CD14-positive monocyte (primary cell): ENCODE measurements at regions not wholly inside any gene's neighbourhood (a gene's known extent, or its start where the extent isn't known, plus 50 kb on each side); places are given as distances from the start of the nearest gene placed in this dataset.

Experiments used
- DNase-seq, 3 donors: peaks; one replicate each; pipeline ENCODE4 v3.0.0-alpha.2; 2011 to 2022
- H2AFZ ChIP-seq: 2 replicates; pipeline ENCODE4 v1.6.0; 2012; ENCODE audit warnings: mild to moderate bottlenecking, low read depth, low read length, inconsistent platforms; ENCODE audit not compliant: insufficient read depth, poor library complexity, severe bottlenecking
- H3K27ac ChIP-seq, 2 donors: 1 replicate in 1 of 2; 2 replicates in 1 of 2; pipeline ENCODE4 v1.5.1; 2012 to 2013; ENCODE audit warnings: low read length in 2 of 2, control low read depth in 1 of 2, inconsistent platforms in 1 of 2, low read depth in 1 of 2, mild to moderate bottlenecking in 1 of 2
- H3K27me3 ChIP-seq, 2 donors: one replicate each; pipeline versions ENCODE4 v1.6.0 to v1.6.1; 2011 to 2013; ENCODE audit warnings: low read length in 2 of 2; ENCODE audit not compliant: control insufficient read depth in 2 of 2, insufficient read depth in 2 of 2
- H3K36me3 ChIP-seq, 2 donors: replicated peaks in 1 of 2; 1 replicate in 1 of 2; 2 replicates in 1 of 2; pipeline versions ENCODE4 v1.5.1 to v1.6.1; 2012 to 2013; ENCODE audit warnings: low read length in 2 of 2, control low read depth in 1 of 2, inconsistent platforms in 1 of 2, mild to moderate bottlenecking in 1 of 2; ENCODE audit not compliant: insufficient read depth in 2 of 2, control insufficient read depth in 1 of 2
- H3K4me1 ChIP-seq, 2 donors: 1 replicate in 1 of 2; 2 replicates in 1 of 2; pipeline versions ENCODE4 v1.5.1 to v1.6.1; 2012 to 2013; ENCODE audit warnings: low read length in 2 of 2, control low read depth in 1 of 2, inconsistent platforms in 1 of 2, mild to moderate bottlenecking in 1 of 2, moderate library complexity in 1 of 2; ENCODE audit not compliant: insufficient read depth in 2 of 2, control insufficient read depth in 1 of 2
- H3K4me2 ChIP-seq: replicated peaks from 2 replicates; pipeline ENCODE3; 2012; ENCODE audit warnings: low read length, moderate library complexity, mild to moderate bottlenecking; ENCODE audit not compliant: poor library complexity, severe bottlenecking; ENCODE audit errors: extremely low read depth
- H3K4me3 ChIP-seq, 3 experiments: fragments of 200-600 bp in 1 of 3; sonication (generic) in 1 of 3; replicated peaks in 1 of 3; 1 replicate in 2 of 3; 2 replicates in 1 of 3; pipeline ENCODE4 v1.5.1; 2011 to 2013; ENCODE audit warnings: low read length in 3 of 3, mild to moderate bottlenecking in 3 of 3, control low read depth in 2 of 3, low read depth in 2 of 3, inconsistent platforms in 1 of 3, moderate library complexity in 1 of 3
- H3K79me2 ChIP-seq: 2 replicates; pipeline ENCODE4 v1.6.0; 2012; ENCODE audit warnings: mild to moderate bottlenecking, control low read depth, inconsistent platforms, low read length, moderate library complexity; ENCODE audit not compliant: insufficient read depth
- H3K9ac ChIP-seq: 2 replicates; pipeline ENCODE4 v1.6.0; 2017; ENCODE audit warnings: low read length, mild to moderate bottlenecking; ENCODE audit not compliant: insufficient read depth, poor library complexity, severe bottlenecking
- H3K9me3 ChIP-seq, 2 donors: replicated peaks in 1 of 2; 1 replicate in 1 of 2; 2 replicates in 1 of 2; pipeline versions ENCODE4 v1.5.1 to v1.6.1; 2012 to 2013; ENCODE audit warnings: low read length in 2 of 2, control low read depth in 1 of 2; ENCODE audit not compliant: control insufficient read depth in 1 of 2, insufficient read depth in 1 of 2
- H4K20me1 ChIP-seq: 2 replicates; pipeline ENCODE4 v1.6.0; 2012; ENCODE audit warnings: mild to moderate bottlenecking, low read length, control low read depth, moderate library complexity; ENCODE audit not compliant: insufficient read depth
- H3K27ac Mint-ChIP-seq, 7 donors: one replicate each; pipeline ENCODE4 v1.8.0; 2020; ENCODE audit warnings: mild to moderate bottlenecking in 7 of 7, mixed read lengths in 7 of 7, moderate library complexity in 6 of 7, inconsistent platforms in 2 of 7
- H3K27me3 Mint-ChIP-seq, 3 donors: one replicate each; pipeline ENCODE4 v1.8.0; 2021 to 2022; ENCODE audit warnings: low read depth in 3 of 3, mild to moderate bottlenecking in 3 of 3, mixed read lengths in 3 of 3, moderate library complexity in 3 of 3, inconsistent platforms in 1 of 3
- H3K36me3 Mint-ChIP-seq, 2 donors: one replicate each; pipeline ENCODE4 v1.8.0; 2020; ENCODE audit warnings: mixed read lengths in 2 of 2, inconsistent platforms in 1 of 2, mild to moderate bottlenecking in 1 of 2
- H3K4me1 Mint-ChIP-seq: one replicate; pipeline ENCODE4 v1.8.0; 2020; ENCODE audit warnings: mild to moderate bottlenecking, mixed read lengths
- H3K4me3 Mint-ChIP-seq, 2 donors: one replicate each; pipeline ENCODE4 v1.8.0; 2020; ENCODE audit warnings: mild to moderate bottlenecking in 2 of 2, mixed read lengths in 2 of 2, moderate library complexity in 1 of 2
- H3K9me3 Mint-ChIP-seq, 7 donors: one replicate each; pipeline ENCODE4 v1.8.0; 2020 to 2022; ENCODE audit warnings: mixed read lengths in 7 of 7, mild to moderate bottlenecking in 6 of 7, moderate library complexity in 6 of 7, inconsistent platforms in 2 of 7
- CTCF ChIP-seq: fragments of 200-600 bp; IDR thresholded peaks from one replicate; pipeline ENCODE4 v1.8.0; 2022; ENCODE audit warnings: antibody characterized with exemption, mild to moderate bottlenecking
- WGBS: methylation state at CpG from one replicate; pipeline ENCODE4 v1.1.5; 2013; ENCODE audit warnings: missing lambda C conversion rate; ENCODE audit not compliant: insufficient coverage; 5-methylcytosine and 5-hydroxymethylcytosine counted together
- intact Hi-C, 2 donors: fragments of 100-400 bp; cut with micrococcal nuclease; formaldehyde crosslinking; loops; one replicate each; pipeline versions ENCODE4 v1.15.0 to v1.15.1; 2023

- Histone ChIP-seq H2AFZ (no peak overlapping the region), H4K20me1 (no peaks in the 10 kb centered on the region), H3K9me3 (no peaks in the 10 kb centered on the region), H3K4me3 (no peak overlapping the region), H3K27me3 (no peaks in the 10 kb centered on the region), H3K4me1 (no peaks in the 10 kb centered on the region), H3K27ac (no peak overlapping the region), H3K79me2 (no peaks in the 10 kb centered on the region), H3K9ac (no peak overlapping the region), H3K36me3 (no peaks in the 10 kb centered on the region), H3K4me2 (no peak overlapping the region)
- Mint-ChIP-seq H3K9me3 (peaks cover 0 to 6% (median 2%) of the 10 kb centered on the region in 7 donors), H3K4me1 (peaks cover 3% of the 10 kb centered on the region), H3K27ac (no peak overlapping the region), H3K36me3 (no peaks in the 10 kb centered on the region), H3K27me3 (peaks cover 0 to 2% (median 0%) of the 10 kb centered on the region in 3 donors), H3K4me3 (no peak overlapping the region)
- no peak for DNase-seq
- intact Hi-C loops: no loop called here
- TF ChIP-seq CTCF: no peak
Measured at GRCh38 chr20:40826699-40827098, 137.7 kb upstream of the MAFB start.

GRCh38 chr20:40835321-40835720, 146.3 kb upstream of the MAFB start:
- Mint-ChIP-seq H3K36me3 (peaks cover 0 to 3% of the 10 kb centered on the region in 2 donors), H3K4me3 (no peak overlapping the region), H3K9me3 (peaks cover 10 to 23% (median 14%) of the 10 kb centered on the region in 7 donors), H3K4me1 (peaks cover 5% of the 10 kb centered on the region), H3K27ac (peak overlapping the region in 1 of 7 donors; percentile 15), H3K27me3 (peaks cover 3 to 7% (median 6%) of the 10 kb centered on the region in 3 donors)
- Histone ChIP-seq H3K4me3 (no peak overlapping the region), H3K27ac (no peak overlapping the region), H3K79me2 (no peaks in the 10 kb centered on the region), H3K9ac (no peak overlapping the region), H3K4me1 (no peaks in the 10 kb centered on the region), H3K27me3 (no peaks in the 10 kb centered on the region), H2AFZ (no peak overlapping the region), H4K20me1 (no peaks in the 10 kb centered on the region), H3K4me2 (no peak overlapping the region), H3K9me3 (peaks cover 7 to 22% of the 10 kb centered on the region in 2 donors), H3K36me3 (no peaks in the 10 kb centered on the region)
- no peak for TF ChIP-seq CTCF
- WGBS: 71% methylated on average over 5 of the region's 5 CpGs
- no peak for DNase-seq
- intact Hi-C loops: no loop called here
